Aorta (tissue), 5 donors: ENCODE measurements at regions not wholly inside any gene's neighbourhood (a gene's known extent, or its start where the extent isn't known, plus 50 kb on each side); places are given as distances from the start of the nearest gene placed in this dataset.

Experiments
- ATAC-seq: fragments of 200-7000 bp; cut with Tn5 transposase; one replicate; pipeline ENCODE4 v1.9.1; 2022; ENCODE audit warnings: moderate library complexity; ENCODE audit not compliant: low FRiP score
- DNase-seq, 2 donors: peaks; one replicate each; pipeline ENCODE4 v3.0.0-alpha.2; 2020
- H3K27ac ChIP-seq, 2 donors: one replicate each; pipeline ENCODE4 v1.5.1; 2013; ENCODE audit warnings: low read length in 2 of 2, mild to moderate bottlenecking in 2 of 2, moderate library complexity in 2 of 2, control low read depth in 1 of 2, inconsistent platforms in 1 of 2, low read depth in 1 of 2
- H3K27me3 ChIP-seq, 2 donors: one replicate each; pipeline ENCODE4 v1.6.1; 2013; ENCODE audit warnings: control low read depth in 1 of 2, low read length in 1 of 2, mild to moderate bottlenecking in 1 of 2, moderate library complexity in 1 of 2; ENCODE audit not compliant: insufficient read depth in 2 of 2, control insufficient read depth in 1 of 2
- H3K36me3 ChIP-seq, 2 donors: one replicate each; pipeline ENCODE4 v1.6.1; 2013; ENCODE audit warnings: control low read depth in 1 of 2, low read length in 1 of 2, mild to moderate bottlenecking in 1 of 2; ENCODE audit not compliant: insufficient read depth in 2 of 2, control insufficient read depth in 1 of 2
- H3K4me1 ChIP-seq, 2 donors: one replicate each; pipeline ENCODE4 v1.6.1; 2013; ENCODE audit warnings: low read length in 2 of 2, control low read depth in 1 of 2, mild to moderate bottlenecking in 1 of 2, moderate library complexity in 1 of 2; ENCODE audit not compliant: insufficient read depth in 2 of 2, control insufficient read depth in 1 of 2
- H3K4me3 ChIP-seq, 2 donors: one replicate each; pipeline ENCODE4 v1.5.1; 2013; ENCODE audit warnings: low read length in 2 of 2, control low read depth in 1 of 2, mild to moderate bottlenecking in 1 of 2
- H3K9me3 ChIP-seq: one replicate; pipeline ENCODE4 v1.6.1; 2013; ENCODE audit warnings: mild to moderate bottlenecking, low read length; ENCODE audit not compliant: control insufficient read depth
- WGBS, 2 donors: extraction: QIAGEN DNeasy Blood & Tissue Kit; methylation state at CpG; one replicate each; pipeline ENCODE4 v1.1.7; 2013; 5-methylcytosine and 5-hydroxymethylcytosine counted together
- intact Hi-C, 2 donors: fragments of 100-400 bp; cut with DNase I; formaldehyde crosslinking; loops; one replicate each; pipeline versions ENCODE4 v1.14.2 to v1.15.0; 2022
- donor health status: healthy with polysubstance abuse.
- donor health status: Bipolar disorder and iron deficiency.
- donor health status: DM: no; HTN: no; CAD: no.
- donor health status: DM: no; HTN: no; CAD: no.
- donor health status: DM: yes; HTN: yes; CAD: no.

DNA sequence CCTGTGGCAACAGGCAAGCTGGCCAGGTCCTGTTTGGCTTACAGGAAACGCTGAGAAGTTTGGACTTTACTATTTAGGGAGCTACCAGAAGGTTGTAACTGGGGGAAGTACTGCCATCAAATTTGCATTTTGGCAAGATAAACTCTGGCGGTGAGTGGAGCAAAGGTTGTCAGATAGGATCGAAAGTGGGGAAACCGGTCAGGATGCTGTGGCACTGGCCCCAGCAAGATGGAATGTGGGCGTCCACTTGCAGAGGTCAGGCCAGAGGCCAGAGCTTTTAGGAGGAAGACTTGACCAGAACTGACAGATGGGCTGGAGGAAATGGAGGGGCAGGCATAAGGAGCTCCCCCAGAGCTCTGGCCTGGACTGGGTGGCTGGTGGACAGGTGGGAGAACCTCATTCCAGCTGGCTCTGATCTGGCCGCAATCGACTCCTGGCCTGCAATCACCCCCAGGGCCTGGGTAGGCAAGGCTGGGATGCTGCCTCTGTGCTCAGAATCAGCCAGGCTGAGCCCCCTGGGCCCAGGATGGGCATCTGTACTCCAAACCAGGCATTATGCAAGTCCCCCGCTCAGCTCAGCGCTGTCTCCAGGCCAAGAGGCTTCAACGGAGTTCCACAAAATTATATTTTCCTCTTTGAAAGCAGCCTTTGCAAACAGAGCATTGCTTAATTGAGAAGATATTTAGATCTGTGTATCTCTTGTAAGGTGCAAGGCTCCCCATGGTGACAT, 178.3 kb upstream of the NECTIN1 start:
- Histone ChIP-seq H3K9me3 (no peaks in the 10 kb centered on the region), H3K36me3 (no peaks in the 10 kb centered on the region), H3K27ac (no peak overlapping the region), H3K27me3 (no peaks in the 10 kb centered on the region), H3K4me1 (no peaks in the 10 kb centered on the region), H3K4me3 (no peak overlapping the region)
- DNase-seq (no peak), ATAC-seq (no peak)
- WGBS, 2 donors, result 82 to 84% methylated on average over 10 of the region's 10 CpGs
- intact Hi-C loops, result no loop called here

DNA sequence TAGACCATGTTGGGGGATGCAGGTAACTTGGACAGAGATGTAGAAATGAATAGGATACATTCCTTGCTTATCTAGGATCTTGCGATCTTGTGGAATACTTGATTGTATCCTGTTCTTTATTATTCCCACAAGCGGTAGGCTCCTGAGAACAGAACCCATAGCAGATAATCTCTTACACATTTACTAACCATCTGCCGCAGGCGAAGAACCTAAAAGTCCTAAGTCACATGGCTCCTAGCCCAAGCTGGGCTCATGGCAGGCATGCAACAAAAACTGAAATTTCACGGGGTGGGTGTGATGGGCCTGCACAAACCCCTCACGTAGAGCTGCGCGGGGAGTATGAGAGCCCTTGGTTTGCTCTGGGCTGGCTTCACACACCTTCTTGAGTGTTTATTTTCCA, 177.4 kb upstream of the NECTIN1 start:
- Histone ChIP-seq H3K27me3 (no peaks in the 10 kb centered on the region), H3K27ac (no peak overlapping the region)

DNA sequence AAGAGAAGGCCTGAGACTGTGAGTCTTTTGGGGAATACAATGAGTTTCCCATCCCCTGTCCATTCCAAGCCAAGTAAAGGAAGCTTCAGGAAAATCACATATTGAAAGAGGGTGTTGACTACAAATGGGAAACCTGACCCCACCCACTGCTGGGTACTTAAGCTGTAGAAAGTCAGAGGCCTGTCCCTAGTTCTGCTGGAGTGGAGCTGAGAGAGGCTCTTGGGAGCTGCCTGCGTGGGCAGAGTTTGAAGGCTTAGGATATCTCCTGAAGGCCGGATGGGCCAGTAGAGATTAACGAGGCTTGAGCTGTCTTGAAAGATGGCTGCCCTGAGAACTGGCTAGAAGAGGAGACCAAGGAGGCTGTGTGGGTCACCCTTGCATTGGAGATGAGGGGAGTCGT, 176.2 kb upstream of the NECTIN1 start:
- intact Hi-C loops, result no loop called here
- no peaks in the 10 kb centered on the region for H3K4me1 ChIP-seq
- H3K9me3 ChIP-seq, result no peaks in the 10 kb centered on the region
- H3K27ac ChIP-seq, result no peak overlapping the region
- H3K27me3 ChIP-seq, result no peaks in the 10 kb centered on the region
- no peak overlapping the region for H3K4me3 ChIP-seq
- 88 to 89% methylated on average over 4 of the region's 4 CpGs for WGBS, 2 donors
- H3K36me3 ChIP-seq, result no peaks in the 10 kb centered on the region
- DNase-seq (no peak), ATAC-seq (no peak)

More for the DNA sequence above, 177.4 kb upstream of the NECTIN1 start:
- Histone ChIP-seq H3K36me3 (no peaks in the 10 kb centered on the region), H3K9me3 (no peaks in the 10 kb centered on the region), H3K4me3 (no peak overlapping the region), H3K4me1 (no peaks in the 10 kb centered on the region)
- ATAC-seq (no peak), DNase-seq (no peak)
- WGBS, 2 donors, result 92 to 94% methylated on average over 8 of the region's 8 CpGs
- intact Hi-C loops, result no loop called here

DNA sequence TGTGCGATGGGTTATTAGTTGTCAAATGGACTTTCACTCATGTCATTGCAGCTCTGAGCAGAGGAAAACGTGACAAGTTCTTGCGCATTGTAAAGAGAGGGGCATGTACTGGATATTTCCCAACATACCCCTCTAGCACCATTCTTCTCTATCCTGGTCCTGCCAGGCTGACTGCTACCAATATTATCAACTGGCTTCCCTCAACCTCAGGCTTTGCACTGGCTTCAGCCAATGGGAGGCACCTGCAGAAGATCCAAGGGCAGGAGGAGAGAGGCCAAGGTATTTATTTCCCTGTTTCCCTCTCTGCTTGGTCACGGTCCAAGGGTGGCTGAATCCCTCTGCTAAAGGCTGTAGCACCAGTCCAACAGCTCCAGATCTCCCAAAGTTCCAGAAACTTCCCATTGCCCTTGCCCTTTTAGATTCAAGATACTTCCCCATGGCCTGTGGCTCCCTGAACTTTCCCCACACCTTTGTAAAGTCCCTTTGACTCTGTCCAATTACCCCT, 175.6 kb upstream of the NECTIN1 start:
- WGBS, 2 donors, result 92 to 95% methylated on average over 4 of the region's 4 CpGs
- intact Hi-C loops, result no loop called here
- Histone ChIP-seq H3K9me3 (no peaks in the 10 kb centered on the region), H3K27ac (no peak overlapping the region), H3K36me3 (no peaks in the 10 kb centered on the region), H3K27me3 (no peaks in the 10 kb centered on the region), H3K4me3 (no peak overlapping the region), H3K4me1 (no peaks in the 10 kb centered on the region)
- DNase-seq (no peak), ATAC-seq (no peak)

DNA sequence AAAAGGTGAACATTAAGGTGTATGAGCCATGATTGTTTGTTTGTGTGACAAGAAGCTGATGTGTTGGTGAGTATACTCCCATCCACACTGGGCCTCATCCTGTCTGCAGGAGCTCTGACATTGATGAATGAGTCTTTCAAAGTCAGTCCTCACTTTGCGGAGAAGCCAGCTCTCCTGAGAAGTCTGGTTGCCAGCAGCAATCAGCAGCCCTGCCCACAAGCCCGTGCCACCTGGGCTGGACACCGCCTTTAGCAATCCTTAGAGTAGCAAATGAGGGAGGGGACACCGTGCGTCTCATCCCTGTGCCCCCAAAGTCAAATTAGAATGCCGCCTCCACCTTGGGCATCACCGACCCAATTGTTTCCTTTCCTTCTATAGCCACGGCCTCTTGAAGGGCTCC, 174.8 kb upstream of the NECTIN1 start:
- WGBS, 2 donors, result 90 to 91% methylated on average over 8 of the region's 8 CpGs

DNA sequence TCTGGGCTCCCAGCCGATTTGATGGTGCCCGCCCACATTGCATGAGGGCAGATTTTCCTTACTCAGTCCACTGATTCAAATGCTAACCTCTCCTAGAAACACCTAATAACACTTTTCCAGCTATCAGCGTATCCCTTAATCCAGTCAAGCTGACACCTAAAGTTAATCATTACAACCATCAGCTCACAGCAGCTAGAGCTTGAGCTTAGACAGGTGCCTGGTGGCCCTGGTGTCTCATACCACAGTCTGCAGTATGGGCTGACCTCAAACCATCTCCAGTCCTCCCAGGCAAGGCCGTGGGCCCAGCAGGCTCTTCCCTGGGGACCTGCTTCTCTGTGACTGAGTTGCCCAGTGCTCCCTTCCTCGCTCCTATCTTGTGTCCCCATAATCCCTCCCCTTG, 174.4 kb upstream of the NECTIN1 start:
- intact Hi-C loops, result no loop called here
- 59 to 63% methylated on average over 5 of the region's 5 CpGs for WGBS, 2 donors
- no peaks in the 10 kb centered on the region for H3K36me3 ChIP-seq
- no peak overlapping the region for H3K4me3 ChIP-seq
- no peak for ATAC-seq
- no peaks in the 10 kb centered on the region for H3K9me3 ChIP-seq
- H3K27me3 ChIP-seq, result no peaks in the 10 kb centered on the region
- no peak for DNase-seq
- no peaks in the 10 kb centered on the region for H3K4me1 ChIP-seq
- H3K27ac ChIP-seq, result no peak overlapping the region

More for the DNA sequence above, 174.8 kb upstream of the NECTIN1 start:
- ATAC-seq, result no peak
- no peaks in the 10 kb centered on the region for H3K36me3 ChIP-seq
- intact Hi-C loops, result no loop called here
- no peak for DNase-seq
- no peaks in the 10 kb centered on the region for H3K9me3 ChIP-seq
- no peak overlapping the region for H3K4me3 ChIP-seq
- H3K27ac ChIP-seq, result no peak overlapping the region
- no peaks in the 10 kb centered on the region for H3K4me1 ChIP-seq
- no peaks in the 10 kb centered on the region for H3K27me3 ChIP-seq

DNA sequence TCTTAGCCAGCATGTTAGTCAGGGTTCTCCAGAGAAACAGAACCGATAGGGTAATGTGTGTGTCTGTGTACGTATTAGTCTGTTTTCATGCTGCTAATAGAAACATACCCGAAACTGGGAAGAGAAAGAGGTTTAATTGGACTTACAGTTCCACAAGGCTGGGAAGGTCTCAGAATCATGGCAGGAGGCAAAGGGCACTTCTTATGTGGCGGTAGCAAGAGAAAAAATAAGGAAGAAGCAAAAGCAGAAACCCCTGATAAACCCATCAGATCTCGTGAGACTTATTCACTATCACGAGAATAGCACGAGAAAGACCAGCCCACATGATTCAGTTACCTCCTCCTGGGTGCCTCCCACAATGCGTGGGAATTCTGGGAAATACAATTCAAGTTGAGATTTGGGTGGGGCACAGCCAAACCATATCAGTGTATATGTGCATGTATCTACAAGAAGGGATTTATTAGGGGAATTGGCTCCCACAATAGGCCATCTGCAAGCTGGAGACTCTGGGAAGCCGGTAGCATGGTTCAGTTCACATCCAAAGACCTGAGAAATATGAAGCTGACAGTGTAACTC, 173.7 kb upstream of the NECTIN1 start:
- Histone ChIP-seq H3K4me3 (no peak overlapping the region), H3K36me3 (no peaks in the 10 kb centered on the region), H3K4me1 (no peaks in the 10 kb centered on the region), H3K27ac (no peak overlapping the region), H3K27me3 (no peaks in the 10 kb centered on the region), H3K9me3 (no peaks in the 10 kb centered on the region)
- intact Hi-C loops, result no loop called here
- DNase-seq, result no peak
- 80 to 81% methylated on average over 9 of the region's 9 CpGs for WGBS, 2 donors
- ATAC-seq, result no peak

DNA sequence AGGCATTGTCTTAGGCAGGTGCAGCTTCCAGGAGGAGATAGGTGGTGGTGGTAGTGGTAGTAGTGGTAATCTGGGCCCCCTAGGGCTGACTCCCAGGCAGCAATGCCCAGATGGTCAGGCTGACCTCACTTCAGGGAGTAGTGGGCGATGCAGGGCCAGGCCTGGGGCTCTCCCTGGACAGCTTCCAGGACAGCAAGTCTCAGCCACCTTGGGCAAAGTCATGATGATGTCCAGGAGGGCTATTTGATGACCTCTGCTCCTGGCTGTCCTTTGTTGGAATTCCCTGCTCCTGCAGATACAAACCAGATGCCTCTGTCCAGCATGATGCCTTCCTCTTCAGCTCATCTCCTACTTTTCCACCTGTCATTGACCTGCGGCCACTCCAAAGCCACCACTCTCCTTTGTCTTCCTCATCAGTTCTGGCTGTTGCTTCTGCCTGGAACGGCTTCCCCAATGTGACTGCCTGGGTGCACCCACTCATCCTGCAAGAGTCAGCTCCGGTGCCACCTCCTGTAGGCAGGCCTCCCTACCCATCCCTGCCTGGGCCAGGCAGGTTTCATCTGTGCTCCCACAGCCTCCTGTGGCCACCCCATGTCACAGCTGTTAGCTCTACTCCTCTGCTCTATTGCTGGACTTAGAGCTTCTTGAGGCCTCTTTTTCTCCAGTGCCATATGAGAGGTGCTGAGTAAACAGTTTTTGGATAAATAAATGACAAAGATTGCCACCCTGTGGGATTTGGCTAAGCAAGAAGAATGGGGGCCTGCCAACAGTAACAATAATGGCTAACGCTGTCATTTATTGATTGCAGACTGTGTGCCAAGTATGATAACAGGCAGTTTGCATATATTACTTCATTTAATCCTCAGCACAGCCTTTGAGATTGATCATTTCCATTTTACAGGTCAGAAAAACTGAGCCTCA, 172.9 kb upstream of the NECTIN1 start:
- H3K27me3 ChIP-seq, result no peaks in the 10 kb centered on the region

More for the DNA sequence above, 172.9 kb upstream of the NECTIN1 start:
- H3K4me1 ChIP-seq, result no peaks in the 10 kb centered on the region
- 79 to 81% methylated on average over 5 of the region's 5 CpGs for WGBS, 2 donors
- intact Hi-C loops, result no loop called here
- no peaks in the 10 kb centered on the region for H3K9me3 ChIP-seq
- no peaks in the 10 kb centered on the region for H3K36me3 ChIP-seq
- no peak overlapping the region for H3K27ac ChIP-seq
- ATAC-seq (no peak), DNase-seq (no peak)
- no peak overlapping the region for H3K4me3 ChIP-seq
